Spleen (tissue), 11 donors: ENCODE measurements at regions not wholly inside any gene's neighbourhood (a gene's known extent, or its start where the extent isn't known, plus 50 kb on each side); places are given as distances from the start of the nearest gene placed in this dataset.

ENCODE experiments used
- DNase-seq: peaks from one replicate; pipeline ENCODE4 v3.0.0-alpha.2; 2020
- H3K27ac ChIP-seq, 8 donors: fragments of 200-600 bp; sonication (generic) in 7 of 8; 1 replicate in 4 of 8; 2 replicates in 4 of 8; pipeline versions ENCODE4 v1.5.0 to v1.8.0; 2016 to 2021; ENCODE audit warnings: inconsistent platforms in 4 of 8, mild to moderate bottlenecking in 4 of 8, moderate library complexity in 1 of 8
- H3K27me3 ChIP-seq, 7 donors: fragments of 200-600 bp; sonication (generic) in 6 of 7; replicated peaks in 1 of 7; 1 replicate in 4 of 7; 2 replicates in 3 of 7; pipeline versions ENCODE4 v1.5.0 to v1.8.0; 2016 to 2021; ENCODE audit warnings: inconsistent platforms in 3 of 7, mild to moderate bottlenecking in 1 of 7
- H3K36me3 ChIP-seq, 6 donors: fragments of 200-600 bp; sonication (generic) in 5 of 6; 1 replicate in 4 of 6; 2 replicates in 2 of 6; pipeline versions ENCODE4 v1.5.0 to v1.8.0; 2016 to 2021; ENCODE audit warnings: inconsistent platforms in 2 of 6
- H3K4me1 ChIP-seq, 6 donors: fragments of 200-600 bp; sonication (generic) in 5 of 6; 1 replicate in 3 of 6; 2 replicates in 3 of 6; pipeline versions ENCODE4 v1.5.0 to v1.8.0; 2016 to 2021; ENCODE audit warnings: inconsistent platforms in 3 of 6
- H3K4me3 ChIP-seq, 8 donors: fragments of 200-600 bp; sonication (generic) in 7 of 8; 1 replicate in 4 of 8; 2 replicates in 4 of 8; pipeline versions ENCODE4 v1.5.0 to v1.8.0; 2016 to 2021; ENCODE audit warnings: inconsistent platforms in 4 of 8, mild to moderate bottlenecking in 4 of 8, moderate library complexity in 2 of 8
- H3K9me3 ChIP-seq, 8 donors: fragments of 200-600 bp; sonication (generic) in 7 of 8; 1 replicate in 4 of 8; 2 replicates in 4 of 8; pipeline versions ENCODE4 v1.5.0 to v1.8.0; 2016 to 2021; ENCODE audit warnings: inconsistent platforms in 4 of 8
- POLR2A ChIP-seq, 3 donors: fragments of 450-650 bp; IDR thresholded peaks; one replicate each; pipeline ENCODE4 v1.5.1; 2017; ENCODE audit warnings: antibody characterized with exemption in 3 of 3, mild to moderate bottlenecking in 1 of 3
- POLR2AphosphoS5 ChIP-seq, 3 donors: sonication (generic); formaldehyde crosslinking; IDR thresholded peaks; one replicate each; pipeline ENCODE4 v1.5.1; 2017; ENCODE audit warnings: antibody characterized with exemption in 3 of 3
- WGBS, 5 donors: extraction: QIAGEN DNeasy Blood & Tissue Kit in 3 of 5; methylation state at CpG; one replicate each; pipeline versions ENCODE4 v1.1.5 to v1.1.7; 2013 to 2018; 5-methylcytosine and 5-hydroxymethylcytosine counted together
- intact Hi-C: fragments of 100-400 bp; cut with DNase I; formaldehyde crosslinking; loops from one replicate; pipeline ENCODE4 v1.15.0; 2023; ENCODE audit warnings: low total_unique reads
- TF ChIP-seq, protein P1 (sequence below), 11 experiments: fragments of 200-600 bp in 7 of 11; fragments of 450-650 bp in 4 of 11; sonication (generic) in 4 of 11; IDR thresholded peaks in 8 of 11; conservative IDR thresholded peaks in 3 of 11; 1 replicate in 7 of 11; 2 replicates in 4 of 11; pipeline versions ENCODE4 v1.4.0 to v1.8.0; 2016 to 2021; ENCODE audit warnings: antibody characterized with exemption in 11 of 11, inconsistent platforms in 4 of 11, mild to moderate bottlenecking in 1 of 11
- donor health status: healthy with polysubstance abuse.
- donor health status: DM: no; HTN: no; CAD: no; lungs with moderate emphysema.
- donor health status: DM: no; HTN: no; CAD: no.
- donor health status: Bipolar disorder and iron deficiency.
- donor health status: healthy.
- donor health status: DM: no; HTN: no; CAD: no.
- donor health status: DM: yes; HTN: yes; CAD: no.

DNA sequence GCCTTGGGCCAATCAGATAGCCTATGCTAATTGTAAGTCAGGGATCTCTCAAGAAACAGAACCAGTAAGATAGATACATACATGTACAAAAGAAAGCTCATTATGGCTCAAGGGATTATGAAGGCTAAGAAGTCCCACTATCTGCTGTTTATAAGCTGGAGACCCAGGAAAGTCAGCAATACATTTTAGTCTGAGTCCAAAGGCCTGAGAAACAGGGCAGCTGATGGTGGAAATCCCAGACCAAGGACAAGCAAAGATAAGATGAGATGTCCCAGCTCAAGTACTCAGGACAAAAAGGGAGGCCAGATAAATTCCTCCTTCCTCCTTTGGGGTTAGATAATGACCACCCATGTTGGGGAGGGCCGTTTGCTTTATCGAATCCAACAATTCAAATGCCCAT, 269.9 kb downstream of the AJAP1 start:
- no peak overlapping the region for H3K27ac ChIP-seq
- WGBS, 5 donors = 56 to 93% (median 80%) methylated on average over 2 of the region's 2 CpGs
- H3K4me3 ChIP-seq = no peak overlapping the region
- H3K27me3 ChIP-seq = no peaks in the 10 kb centered on the region
- no peak for DNase-seq
- TF ChIP-seq POLR2AphosphoS5 (IDR thresholded peaks at IDR 0.05) (no peak), POLR2A (IDR thresholded peaks at IDR 0.05) (no peak)
- H3K4me1 ChIP-seq = no peaks in the 10 kb centered on the region
- H3K9me3 ChIP-seq = peaks cover 0 to 17% (median 5%) of the 10 kb centered on the region in 8 donors
- no peaks in the 10 kb centered on the region for H3K36me3 ChIP-seq
- intact Hi-C loops = no loop called here

DNA sequence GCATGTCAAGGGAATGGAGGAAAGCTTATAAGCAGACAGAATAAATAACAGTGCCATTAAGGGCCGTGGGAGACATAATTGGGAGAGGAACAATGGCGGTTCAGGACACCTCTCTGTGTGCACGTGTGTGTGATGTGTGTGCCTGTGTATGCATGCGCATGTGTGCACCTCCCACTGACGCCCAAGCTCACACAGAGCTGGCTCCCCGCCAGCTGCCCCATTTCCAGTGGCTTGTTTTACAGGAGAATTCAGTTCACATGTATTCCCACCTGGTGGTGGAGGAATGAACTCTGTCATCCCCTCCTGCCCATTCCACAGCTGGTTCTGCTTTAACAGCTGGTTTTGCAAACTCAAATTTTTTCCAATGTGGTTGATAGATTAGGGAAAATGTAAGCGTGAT, 262.2 kb downstream of the AJAP1 start:
- TF ChIP-seq POLR2A (IDR thresholded peaks at IDR 0.05) (no peak), POLR2AphosphoS5 (IDR thresholded peaks at IDR 0.05) (no peak)
- TF ChIP-seq, protein P1, sequence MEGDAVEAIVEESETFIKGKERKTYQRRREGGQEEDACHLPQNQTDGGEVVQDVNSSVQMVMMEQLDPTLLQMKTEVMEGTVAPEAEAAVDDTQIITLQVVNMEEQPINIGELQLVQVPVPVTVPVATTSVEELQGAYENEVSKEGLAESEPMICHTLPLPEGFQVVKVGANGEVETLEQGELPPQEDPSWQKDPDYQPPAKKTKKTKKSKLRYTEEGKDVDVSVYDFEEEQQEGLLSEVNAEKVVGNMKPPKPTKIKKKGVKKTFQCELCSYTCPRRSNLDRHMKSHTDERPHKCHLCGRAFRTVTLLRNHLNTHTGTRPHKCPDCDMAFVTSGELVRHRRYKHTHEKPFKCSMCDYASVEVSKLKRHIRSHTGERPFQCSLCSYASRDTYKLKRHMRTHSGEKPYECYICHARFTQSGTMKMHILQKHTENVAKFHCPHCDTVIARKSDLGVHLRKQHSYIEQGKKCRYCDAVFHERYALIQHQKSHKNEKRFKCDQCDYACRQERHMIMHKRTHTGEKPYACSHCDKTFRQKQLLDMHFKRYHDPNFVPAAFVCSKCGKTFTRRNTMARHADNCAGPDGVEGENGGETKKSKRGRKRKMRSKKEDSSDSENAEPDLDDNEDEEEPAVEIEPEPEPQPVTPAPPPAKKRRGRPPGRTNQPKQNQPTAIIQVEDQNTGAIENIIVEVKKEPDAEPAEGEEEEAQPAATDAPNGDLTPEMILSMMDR (IDR thresholded peaks at IDR 0.05 in 8 of 11, conservative IDR thresholded peaks at IDR 0.05 in 3 of 11) = no peak
- H3K27ac ChIP-seq = no peak overlapping the region
- H3K4me1 ChIP-seq = no peaks in the 10 kb centered on the region
- DNase-seq = no peak
- peaks cover 0 to 27% (median 5%) of the 10 kb centered on the region in 8 donors for H3K9me3 ChIP-seq
- WGBS, 5 donors = 67 to 90% (median 77%) methylated on average over 7 of the region's 7 CpGs
- intact Hi-C loops = no loop called here
- no peak overlapping the region for H3K4me3 ChIP-seq
- no peaks in the 10 kb centered on the region for H3K36me3 ChIP-seq
- H3K27me3 ChIP-seq = peaks cover 0 to 7% (median 0%) of the 10 kb centered on the region in 7 donors

DNA sequence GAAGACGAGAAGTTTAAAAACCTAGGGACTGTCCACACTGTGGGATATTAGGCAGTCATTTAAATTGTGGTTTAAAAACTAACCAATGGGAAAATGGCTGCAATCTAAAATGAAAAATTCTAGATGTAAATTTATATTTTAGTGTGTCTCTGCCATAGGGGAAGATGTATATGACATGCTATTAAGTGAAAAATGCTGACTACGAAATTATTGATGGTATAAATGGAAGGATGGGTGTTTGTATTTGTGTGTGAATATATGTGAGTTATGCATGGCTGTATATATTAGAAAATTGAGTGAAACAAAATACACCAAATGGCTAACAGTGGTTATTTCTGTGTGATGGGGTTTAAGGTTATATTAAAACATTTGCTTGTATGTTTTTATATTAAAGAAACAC, 260.7 kb downstream of the AJAP1 start:
- intact Hi-C loops = no loop called here
- H3K4me3 ChIP-seq = no peak overlapping the region
- no peaks in the 10 kb centered on the region for H3K4me1 ChIP-seq
- no peak for DNase-seq
- no peaks in the 10 kb centered on the region for H3K36me3 ChIP-seq
- WGBS, 5 donors = 61 to 90% (median 79%) methylated on average over 2 of the region's 2 CpGs
- H3K9me3 ChIP-seq = peaks cover 0 to 18% (median 2%) of the 10 kb centered on the region in 8 donors
- H3K27me3 ChIP-seq = peaks cover 0 to 7% (median 0%) of the 10 kb centered on the region in 7 donors
- TF ChIP-seq POLR2A (IDR thresholded peaks at IDR 0.05) (no peak), POLR2AphosphoS5 (IDR thresholded peaks at IDR 0.05) (no peak)
- TF ChIP-seq, protein P1 (IDR thresholded peaks at IDR 0.05 in 8 of 11, conservative IDR thresholded peaks at IDR 0.05 in 3 of 11) = no peak
- no peak overlapping the region for H3K27ac ChIP-seq

DNA sequence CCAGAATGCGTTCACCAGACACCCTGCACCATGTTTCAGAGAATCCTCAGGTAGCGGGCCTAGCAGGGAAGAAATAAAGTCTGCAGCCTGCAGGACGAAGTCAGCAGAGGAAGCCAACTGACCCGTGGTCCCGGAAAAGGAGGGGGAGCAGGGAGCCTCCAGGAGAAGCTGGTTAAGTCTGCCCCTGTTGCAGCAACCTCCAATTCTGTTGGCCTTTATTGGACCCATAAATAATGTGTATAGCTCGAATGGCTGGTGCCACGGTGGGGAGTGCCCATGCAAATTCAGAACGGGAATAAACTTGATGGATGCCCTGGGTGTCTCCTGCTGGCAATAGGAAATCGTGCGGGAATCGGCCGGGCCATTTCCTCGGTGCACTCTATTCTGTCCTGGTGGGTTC, 254.1 kb downstream of the AJAP1 start:
- H3K27ac ChIP-seq = no peak overlapping the region
- TF ChIP-seq, protein P1 (IDR thresholded peaks at IDR 0.05 in 8 of 11, conservative IDR thresholded peaks at IDR 0.05 in 3 of 11) = no peak
- TF ChIP-seq POLR2AphosphoS5 (IDR thresholded peaks at IDR 0.05) = no peak
- H3K27me3 ChIP-seq = no peaks in the 10 kb centered on the region
- 81 to 91% (median 83%) methylated on average over 13 of the region's 13 CpGs for WGBS, 5 donors
- intact Hi-C loops = no loop called here
- H3K36me3 ChIP-seq = no peaks in the 10 kb centered on the region
- H3K4me3 ChIP-seq = no peak overlapping the region
- DNase-seq = no peak
- H3K4me1 ChIP-seq = no peaks in the 10 kb centered on the region
- peaks cover 0 to 9% (median 0%) of the 10 kb centered on the region in 8 donors for H3K9me3 ChIP-seq

DNA sequence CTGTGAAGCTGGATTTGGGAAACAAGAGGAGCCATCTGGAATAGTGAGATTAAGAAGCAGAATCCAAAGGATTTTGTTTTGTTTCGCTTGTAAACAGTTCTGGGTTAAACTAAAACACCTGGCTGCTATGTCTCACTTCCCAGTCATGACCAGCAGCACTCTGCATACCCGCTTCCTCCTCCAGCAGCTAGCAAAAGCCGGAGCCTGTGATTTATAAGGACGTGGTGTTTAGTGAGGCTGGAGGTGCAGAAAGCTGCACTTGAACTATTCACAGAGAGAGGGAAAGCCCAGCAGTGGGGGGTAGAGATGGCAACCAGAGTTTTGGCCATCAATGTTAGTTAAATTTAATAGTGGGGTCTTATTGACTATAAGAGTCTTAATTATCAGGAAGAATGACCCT, 240.2 kb downstream of the AJAP1 start:
- no peak overlapping the region for H3K4me3 ChIP-seq
- TF ChIP-seq POLR2AphosphoS5 (IDR thresholded peaks at IDR 0.05) = no peak
- no peak for TF ChIP-seq POLR2A (IDR thresholded peaks at IDR 0.05)
- TF ChIP-seq, protein P1 (IDR thresholded peaks at IDR 0.05 in 8 of 11, conservative IDR thresholded peaks at IDR 0.05 in 3 of 11) = no peak
- H3K4me1 ChIP-seq = no peaks in the 10 kb centered on the region
- WGBS, 5 donors = 15 to 24% (median 20%) methylated on average over 4 of the region's 4 CpGs
- H3K27ac ChIP-seq = no peak overlapping the region
- no peaks in the 10 kb centered on the region for H3K36me3 ChIP-seq
- intact Hi-C loops = no loop called here
- DNase-seq = no peak
- peaks cover 0 to 9% (median 0%) of the 10 kb centered on the region in 8 donors for H3K9me3 ChIP-seq
- peaks cover 0 to 42% (median 0%) of the 10 kb centered on the region in 7 donors for H3K27me3 ChIP-seq
